ENCODE measurements at regions not wholly inside any gene's neighbourhood (a gene's known extent, or its start where the extent isn't known, plus 50 kb on each side); places are given as distances from the start of the nearest gene placed in this dataset.

DNA sequence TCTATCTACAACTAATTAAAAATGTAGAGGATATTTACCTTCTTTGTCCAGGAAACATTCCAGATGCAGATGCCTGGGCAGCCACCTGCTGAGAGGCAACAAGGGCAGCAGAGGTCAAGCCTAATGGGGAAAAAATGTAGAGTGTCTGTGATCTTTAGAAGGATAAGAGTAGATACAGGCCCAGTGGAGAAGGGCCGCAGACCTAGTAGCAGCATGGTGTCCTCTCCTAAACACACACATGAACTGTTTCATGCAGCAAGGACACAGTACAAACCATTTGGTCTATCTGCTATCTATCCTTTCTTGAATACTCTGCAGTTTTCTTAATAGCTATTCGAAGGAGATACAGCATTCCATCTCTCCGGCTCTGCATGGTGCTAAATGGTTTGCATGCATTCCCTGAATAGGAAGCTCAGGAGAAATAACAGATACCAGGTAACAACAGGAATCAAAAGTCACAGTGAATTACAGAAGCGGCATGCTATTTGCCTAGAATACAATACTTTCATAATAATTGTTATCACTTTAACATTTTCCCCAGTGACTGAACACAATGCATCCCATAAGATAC lies 107.3 kb downstream of the ZNF608 start:
- TF ChIP-seq POLR2A (IDR thresholded peaks at IDR 0.05; ENCODE audit: low read depth, low read length) = no peak
- TF ChIP-seq, protein P1, sequence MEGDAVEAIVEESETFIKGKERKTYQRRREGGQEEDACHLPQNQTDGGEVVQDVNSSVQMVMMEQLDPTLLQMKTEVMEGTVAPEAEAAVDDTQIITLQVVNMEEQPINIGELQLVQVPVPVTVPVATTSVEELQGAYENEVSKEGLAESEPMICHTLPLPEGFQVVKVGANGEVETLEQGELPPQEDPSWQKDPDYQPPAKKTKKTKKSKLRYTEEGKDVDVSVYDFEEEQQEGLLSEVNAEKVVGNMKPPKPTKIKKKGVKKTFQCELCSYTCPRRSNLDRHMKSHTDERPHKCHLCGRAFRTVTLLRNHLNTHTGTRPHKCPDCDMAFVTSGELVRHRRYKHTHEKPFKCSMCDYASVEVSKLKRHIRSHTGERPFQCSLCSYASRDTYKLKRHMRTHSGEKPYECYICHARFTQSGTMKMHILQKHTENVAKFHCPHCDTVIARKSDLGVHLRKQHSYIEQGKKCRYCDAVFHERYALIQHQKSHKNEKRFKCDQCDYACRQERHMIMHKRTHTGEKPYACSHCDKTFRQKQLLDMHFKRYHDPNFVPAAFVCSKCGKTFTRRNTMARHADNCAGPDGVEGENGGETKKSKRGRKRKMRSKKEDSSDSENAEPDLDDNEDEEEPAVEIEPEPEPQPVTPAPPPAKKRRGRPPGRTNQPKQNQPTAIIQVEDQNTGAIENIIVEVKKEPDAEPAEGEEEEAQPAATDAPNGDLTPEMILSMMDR (IDR thresholded peaks at IDR 0.05; ENCODE audit: extremely low read depth in 1 of 2, insufficient read depth in 1 of 2, low read depth in 1 of 2, low read length in 2 of 2) = no peak
- TF ChIP-seq POLR2AphosphoS5 (IDR thresholded peaks at IDR 0.05; ENCODE audit: insufficient read depth, low read depth, low read length) = no peak
- no peak for TF ChIP-seq EZH2 (IDR thresholded peaks at IDR 0.05; ENCODE audit: borderline replicate concordance, low read depth, low read length, severe bottlenecking)
- no peak for TF ChIP-seq JUN (IDR thresholded peaks at IDR 0.05; ENCODE audit: borderline replicate concordance, insufficient read depth, insufficient read length, low read depth)
- TF ChIP-seq, protein P2, sequence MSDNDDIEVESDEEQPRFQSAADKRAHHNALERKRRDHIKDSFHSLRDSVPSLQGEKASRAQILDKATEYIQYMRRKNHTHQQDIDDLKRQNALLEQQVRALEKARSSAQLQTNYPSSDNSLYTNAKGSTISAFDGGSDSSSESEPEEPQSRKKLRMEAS (IDR thresholded peaks at IDR 0.05; ENCODE audit: insufficient read depth, insufficient read length) = no peak
- TF ChIP-seq GATA2 (IDR thresholded peaks at IDR 0.05; ENCODE audit: insufficient read depth, insufficient read length, low read depth, low read length) = no peak
- no peak for TF ChIP-seq FOS (IDR thresholded peaks at IDR 0.05; ENCODE audit: borderline replicate concordance, insufficient read depth, low read length)
- no peak for TF ChIP-seq MYC (IDR thresholded peaks at IDR 0.05; ENCODE audit: low read depth, low read length)

Measured in endothelial cell of umbilical vein (primary cell).